Astrocyte (in vitro differentiated cells and primary cell): ENCODE measurements at regions not wholly inside any gene's neighbourhood (a gene's known extent, or its start where the extent isn't known, plus 50 kb on each side); places are given as distances from the start of the nearest gene placed in this dataset.

ENCODE experiments used
- DNase-seq: peaks from one replicate; pipeline ENCODE4 v3.0.0-alpha.2; 2010; ENCODE audit warnings: low read depth
- FAIRE-seq: peaks from 2 replicates; lab custom pipeline; 2011; peaks lifted over from hg19 to GRCh38; lab: Jason Lieb, UNC
- H2AFZ ChIP-seq: 2 replicates; pipeline ENCODE4 v1.6.0; 2012; ENCODE audit warnings: low read depth, low read length, inconsistent platforms
- H3K27ac ChIP-seq: 2 replicates; pipeline ENCODE4 v1.5.1; 2011; ENCODE audit warnings: low read depth, low read length, inconsistent platforms
- H3K27me3 ChIP-seq: 2 replicates; pipeline ENCODE4 v1.6.0; 2011; ENCODE audit warnings: low read length, inconsistent platforms; ENCODE audit not compliant: insufficient read depth
- H3K36me3 ChIP-seq: 2 replicates; pipeline ENCODE4 v1.5.1; 2011; ENCODE audit warnings: low read length, inconsistent platforms; ENCODE audit not compliant: insufficient read depth
- H3K4me1 ChIP-seq: 2 replicates; pipeline ENCODE4 v1.5.1; 2011; ENCODE audit warnings: low read length, inconsistent platforms; ENCODE audit not compliant: insufficient read depth
- H3K4me2 ChIP-seq: 2 replicates; pipeline ENCODE4 v1.6.0; 2012; ENCODE audit warnings: low read length, inconsistent platforms
- H3K4me3 ChIP-seq: 2 replicates; pipeline ENCODE4 v1.5.1; 2011; ENCODE audit warnings: low read depth, mild to moderate bottlenecking, low read length, inconsistent platforms; ENCODE audit not compliant: insufficient read depth
- H3K79me2 ChIP-seq: 2 replicates; pipeline ENCODE4 v1.6.0; 2012; ENCODE audit warnings: mild to moderate bottlenecking, low read length, inconsistent platforms; ENCODE audit not compliant: insufficient read depth
- H3K9ac ChIP-seq: 2 replicates; pipeline ENCODE4 v1.6.0; 2012; ENCODE audit warnings: mild to moderate bottlenecking, low read length, inconsistent platforms
- H3K9me3 ChIP-seq: 2 replicates; pipeline ENCODE4 v1.5.1; 2012; ENCODE audit warnings: low read depth, mild to moderate bottlenecking, low read length, inconsistent platforms; ENCODE audit not compliant: insufficient read depth
- H4K20me1 ChIP-seq: 2 replicates; pipeline ENCODE4 v1.6.0; 2012; ENCODE audit warnings: low read length, inconsistent platforms; ENCODE audit not compliant: insufficient read depth
- H3K27ac Mint-ChIP-seq: one replicate; pipeline ENCODE4 v1.8.0; 2021; ENCODE audit warnings: mild to moderate bottlenecking, mixed read lengths; ENCODE audit not compliant: unreplicated experiment
- H3K27me3 Mint-ChIP-seq: one replicate; pipeline ENCODE4 v1.8.0; 2021; ENCODE audit warnings: low read depth, mixed read lengths; ENCODE audit not compliant: unreplicated experiment
- H3K36me3 Mint-ChIP-seq: one replicate; pipeline ENCODE4 v1.8.0; 2021; ENCODE audit warnings: low read depth, mixed read lengths; ENCODE audit not compliant: unreplicated experiment
- H3K4me1 Mint-ChIP-seq: one replicate; pipeline ENCODE4 v1.8.0; 2021; ENCODE audit warnings: low read depth, mixed read lengths; ENCODE audit not compliant: unreplicated experiment
- H3K4me3 Mint-ChIP-seq: one replicate; pipeline ENCODE4 v1.8.0; 2021; ENCODE audit warnings: mild to moderate bottlenecking, moderate library complexity, mixed read lengths; ENCODE audit not compliant: unreplicated experiment
- H3K9me3 Mint-ChIP-seq: one replicate; pipeline ENCODE4 v1.8.0; 2021; ENCODE audit warnings: mild to moderate bottlenecking, mixed read lengths; ENCODE audit not compliant: unreplicated experiment
- EZH2 ChIP-seq: IDR thresholded peaks from 2 replicates; pipeline ENCODE4 v1.6.1; 2012; ENCODE audit warnings: mild to moderate bottlenecking, low read length, inconsistent platforms; ENCODE audit not compliant: insufficient read depth
- TF ChIP-seq, protein P1 (sequence below): IDR thresholded peaks from 2 replicates; pipeline ENCODE4 v1.5.1; 2011; ENCODE audit warnings: low read depth, mild to moderate bottlenecking, inconsistent platforms, low read length, moderate library complexity; ENCODE audit not compliant: insufficient read depth

DNA sequence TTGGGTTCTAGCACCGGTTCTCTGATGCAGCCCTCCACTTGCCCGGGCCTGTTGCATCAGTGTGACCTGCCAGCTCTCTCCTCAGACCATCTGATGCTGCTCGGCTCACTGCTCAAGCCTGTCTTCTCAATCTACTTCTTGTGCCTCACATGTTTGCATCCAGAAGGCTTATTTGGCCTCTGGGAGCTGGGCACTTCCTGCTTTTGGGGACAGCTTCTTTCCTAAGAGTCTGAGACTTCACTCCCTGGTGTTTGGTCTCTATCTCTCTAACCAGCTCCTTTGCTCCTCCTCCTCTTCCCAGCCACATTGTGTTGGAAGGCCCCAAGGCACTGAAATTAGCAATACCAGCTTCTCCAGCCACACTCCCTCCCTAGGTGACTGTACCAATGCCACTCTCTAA, 212.8 kb downstream of the CDCA7 start:
- Mint-ChIP-seq H3K36me3 (no peaks in the 10 kb centered on the region), H3K27me3 (peaks cover 2% of the 10 kb centered on the region), H3K9me3 (no peaks in the 10 kb centered on the region), H3K27ac (no peak overlapping the region), H3K4me1 (no peaks in the 10 kb centered on the region), H3K4me3 (no peak overlapping the region)
- H3K4me2 ChIP-seq: no peak overlapping the region
- no peak for DNase-seq
- H3K27ac ChIP-seq: no peak overlapping the region
- no peak for TF ChIP-seq EZH2
- TF ChIP-seq, protein P1, sequence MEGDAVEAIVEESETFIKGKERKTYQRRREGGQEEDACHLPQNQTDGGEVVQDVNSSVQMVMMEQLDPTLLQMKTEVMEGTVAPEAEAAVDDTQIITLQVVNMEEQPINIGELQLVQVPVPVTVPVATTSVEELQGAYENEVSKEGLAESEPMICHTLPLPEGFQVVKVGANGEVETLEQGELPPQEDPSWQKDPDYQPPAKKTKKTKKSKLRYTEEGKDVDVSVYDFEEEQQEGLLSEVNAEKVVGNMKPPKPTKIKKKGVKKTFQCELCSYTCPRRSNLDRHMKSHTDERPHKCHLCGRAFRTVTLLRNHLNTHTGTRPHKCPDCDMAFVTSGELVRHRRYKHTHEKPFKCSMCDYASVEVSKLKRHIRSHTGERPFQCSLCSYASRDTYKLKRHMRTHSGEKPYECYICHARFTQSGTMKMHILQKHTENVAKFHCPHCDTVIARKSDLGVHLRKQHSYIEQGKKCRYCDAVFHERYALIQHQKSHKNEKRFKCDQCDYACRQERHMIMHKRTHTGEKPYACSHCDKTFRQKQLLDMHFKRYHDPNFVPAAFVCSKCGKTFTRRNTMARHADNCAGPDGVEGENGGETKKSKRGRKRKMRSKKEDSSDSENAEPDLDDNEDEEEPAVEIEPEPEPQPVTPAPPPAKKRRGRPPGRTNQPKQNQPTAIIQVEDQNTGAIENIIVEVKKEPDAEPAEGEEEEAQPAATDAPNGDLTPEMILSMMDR: no peak
- H3K9me3 ChIP-seq: no peaks in the 10 kb centered on the region
- peaks cover 5% of the 10 kb centered on the region for H3K4me1 ChIP-seq
- H3K27me3 ChIP-seq: no peaks in the 10 kb centered on the region
- H2AFZ ChIP-seq: no peak overlapping the region
- no peaks in the 10 kb centered on the region for H3K36me3 ChIP-seq
- no peak overlapping the region for H3K4me3 ChIP-seq
- FAIRE-seq: no peak
- no peaks in the 10 kb centered on the region for H4K20me1 ChIP-seq
- no peak overlapping the region for H3K9ac ChIP-seq
- H3K79me2 ChIP-seq: no peaks in the 10 kb centered on the region

DNA sequence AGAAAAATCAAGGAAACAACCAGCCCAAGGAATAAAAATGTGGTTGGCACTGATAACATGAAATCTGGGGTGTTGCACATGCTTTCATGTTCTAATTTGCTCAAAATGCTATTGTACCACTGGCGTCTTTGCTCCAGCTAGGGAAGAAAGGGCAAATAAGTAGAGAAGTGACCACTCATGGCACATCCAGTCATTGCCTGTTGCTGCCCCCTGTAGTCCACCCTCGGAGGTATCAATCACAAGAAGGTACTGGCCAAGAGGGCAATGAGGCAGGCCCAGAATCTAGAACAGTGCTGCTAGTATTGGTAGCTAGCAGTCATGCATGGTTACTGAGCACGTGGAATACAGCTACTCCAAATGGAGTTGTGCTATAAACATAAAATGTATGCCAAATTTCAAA, 213.4 kb downstream of the CDCA7 start:
- Mint-ChIP-seq H3K9me3 (no peaks in the 10 kb centered on the region), H3K27ac (no peak overlapping the region), H3K4me3 (no peak overlapping the region), H3K36me3 (no peaks in the 10 kb centered on the region), H3K4me1 (no peaks in the 10 kb centered on the region), H3K27me3 (peaks cover 2% of the 10 kb centered on the region)
- DNase-seq (no peak), FAIRE-seq (no peak)
- TF ChIP-seq, protein P1: peak; percentile 16
- TF ChIP-seq EZH2: no peak
- no peaks in the 10 kb centered on the region for H4K20me1 ChIP-seq
- no peaks in the 10 kb centered on the region for H3K79me2 ChIP-seq
- H3K27ac ChIP-seq: no peak overlapping the region
- H3K4me3 ChIP-seq: no peak overlapping the region
- H3K36me3 ChIP-seq: no peaks in the 10 kb centered on the region
- H2AFZ ChIP-seq: no peak overlapping the region
- H3K27me3 ChIP-seq: no peaks in the 10 kb centered on the region
- peaks cover 5% of the 10 kb centered on the region for H3K4me1 ChIP-seq
- H3K4me2 ChIP-seq: no peak overlapping the region
- no peak overlapping the region for H3K9ac ChIP-seq
- H3K9me3 ChIP-seq: no peaks in the 10 kb centered on the region

DNA sequence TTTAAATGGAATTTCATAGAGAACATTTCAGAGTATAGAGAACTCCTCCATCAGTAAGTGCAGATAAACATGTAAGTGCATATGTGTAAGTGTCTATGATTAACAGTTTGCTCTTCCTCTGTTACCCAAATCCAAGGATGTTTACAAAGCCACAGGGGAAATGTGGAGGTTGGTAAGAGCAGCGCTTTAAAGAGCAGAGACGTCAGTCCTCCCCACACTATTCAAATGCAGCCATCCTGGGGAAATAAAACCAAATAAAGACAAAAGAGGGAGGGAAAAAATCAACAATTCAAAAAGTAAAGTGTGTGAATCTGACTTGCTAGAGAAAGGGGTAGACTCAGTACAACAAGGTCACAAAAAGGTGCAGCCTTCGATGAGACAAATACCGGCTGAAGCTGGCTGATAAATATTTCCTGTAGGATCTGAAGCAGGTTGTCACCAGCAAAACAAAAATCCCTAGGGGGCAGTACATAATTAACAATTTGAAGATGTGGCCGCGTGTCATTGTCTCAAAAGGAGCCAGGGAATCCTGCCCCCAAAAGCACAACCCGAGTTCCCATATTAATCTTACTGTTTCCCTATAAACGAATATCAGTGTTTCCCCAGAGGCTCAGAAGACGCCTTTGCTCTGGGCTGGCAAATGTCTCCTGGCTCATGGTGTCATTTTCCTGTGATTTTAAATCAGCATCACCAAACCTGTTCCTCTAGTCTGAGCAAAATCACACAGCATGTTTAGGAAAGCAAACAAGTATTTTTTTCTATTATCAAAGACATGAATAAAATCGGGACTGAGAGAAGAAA, 216.5 kb downstream of the CDCA7 start:
- no peaks in the 10 kb centered on the region for H3K79me2 ChIP-seq
- no peaks in the 10 kb centered on the region for H4K20me1 ChIP-seq
- H3K9me3 ChIP-seq: no peaks in the 10 kb centered on the region
- H3K9ac ChIP-seq: no peak overlapping the region
- no peaks in the 10 kb centered on the region for H3K27me3 Mint-ChIP-seq
- DNase-seq (no peak), FAIRE-seq (no peak)
- no peaks in the 10 kb centered on the region for H3K27me3 ChIP-seq
- peaks cover 5% of the 10 kb centered on the region for H3K4me1 ChIP-seq
- peaks cover 9% of the 10 kb centered on the region for H3K4me1 Mint-ChIP-seq
- H3K36me3 Mint-ChIP-seq: no peaks in the 10 kb centered on the region
- H3K27ac ChIP-seq: no peak overlapping the region
- no peaks in the 10 kb centered on the region for H3K36me3 ChIP-seq
- peak overlapping the region; percentile 57 for H3K4me2 ChIP-seq
- H3K9me3 Mint-ChIP-seq: no peaks in the 10 kb centered on the region
- H2AFZ ChIP-seq: peak overlapping the region; percentile 0
- TF ChIP-seq, protein P1: peak; percentile 31
- no peak for TF ChIP-seq EZH2
- no peak overlapping the region for H3K4me3 ChIP-seq
- no peak overlapping the region for H3K27ac Mint-ChIP-seq
- peak overlapping the region; percentile 12 for H3K4me3 Mint-ChIP-seq
